GM12891 (cell line): ENCODE measurements at regions not wholly inside any gene's neighbourhood (a gene's known extent, or its start where the extent isn't known, plus 50 kb on each side); places are given as distances from the start of the nearest gene placed in this dataset.

Experiments used
- PAX5 ChIP-seq: IDR thresholded peaks from 2 replicates; pipeline ENCODE4 v1.6.1; 2011; ENCODE audit warnings: low read length, moderate library complexity, mild to moderate bottlenecking; ENCODE audit not compliant: insufficient read depth, severe bottlenecking
- POLR2AphosphoS5 ChIP-seq: IDR thresholded peaks from 2 replicates; pipeline ENCODE4 v1.6.1; 2011; ENCODE audit warnings: low read depth, low read length, control low read depth
- TAF1 ChIP-seq: IDR thresholded peaks from 2 replicates; pipeline ENCODE4 v1.6.1; 2011; ENCODE audit warnings: low read depth, low read length, control low read depth

DNA sequence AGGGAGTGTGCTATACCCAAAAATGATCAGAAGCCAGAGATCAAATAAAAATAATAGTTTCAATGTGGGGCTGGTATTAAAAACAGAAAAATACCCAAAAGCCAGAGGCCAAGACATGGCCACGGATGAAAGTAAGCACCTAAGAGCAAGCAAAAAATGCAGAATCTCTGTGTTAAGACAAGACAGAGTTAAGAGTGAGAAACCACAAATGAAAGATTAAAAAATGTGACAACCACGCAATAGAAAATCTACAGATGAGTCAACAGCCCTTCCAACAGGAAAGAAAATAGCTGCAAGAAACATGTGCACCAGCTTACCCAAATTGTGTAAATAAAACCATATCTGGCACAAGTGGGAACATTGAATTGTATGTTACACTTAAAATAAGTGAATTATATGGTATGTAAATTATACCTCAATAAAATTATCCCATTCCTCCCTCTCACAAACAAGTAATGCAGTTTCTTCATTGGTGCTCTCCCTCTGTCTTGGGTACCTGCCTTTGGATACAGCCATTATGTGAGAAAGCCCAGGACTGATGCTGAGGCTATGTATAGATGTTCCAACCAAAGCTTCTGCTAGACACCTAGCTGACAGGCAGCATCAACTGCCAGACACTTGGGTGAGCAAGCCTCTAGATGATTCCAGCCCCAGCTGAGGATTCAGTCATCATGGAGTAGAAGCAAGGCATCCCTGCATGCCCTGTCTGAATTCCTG, 55.3 kb upstream of the UFL1 start:
- no peak for TF ChIP-seq POLR2AphosphoS5
- no peak for TF ChIP-seq TAF1
- TF ChIP-seq PAX5: no peak
